Astrocyte of the hippocampus (primary cell): ENCODE measurements at regions not wholly inside any gene's neighbourhood (a gene's known extent, or its start where the extent isn't known, plus 50 kb on each side); places are given as distances from the start of the nearest gene placed in this dataset.
"Not testable (repeated sequence)": the region's sequence is repeated elsewhere in the genome, so short reads cannot be mapped to it uniquely, and the experiment has no call there.

ENCODE experiments used
- DNase-seq: peaks from one replicate; pipeline ENCODE4 v3.0.0; 2011; ENCODE audit warnings: low read depth, low spot score

- no peak for DNase-seq
Measured at GRCh38 chr1:96414598-96414997, 307.0 kb upstream of the PTBP2 start.

GRCh38 chr1:96416111-96416595, 305.4 kb upstream of the PTBP2 start:
- DNase-seq = peak; percentile 93

- peak; percentile 16 for DNase-seq
Measured at GRCh38 chr1:96416701-96417444, 304.7 kb upstream of the PTBP2 start.

GRCh38 chr1:96418969-96419368, 302.6 kb upstream of the PTBP2 start:
- no peak for DNase-seq

GRCh38 chr1:96424877-96425276, 296.7 kb upstream of the PTBP2 start:
- no peak for DNase-seq

GRCh38 chr1:96425382-96426129, 296.0 kb upstream of the PTBP2 start:
- no peak for DNase-seq

GRCh38 chr1:96427616-96428015, 294.0 kb upstream of the PTBP2 start:
- peak; percentile 15 for DNase-seq

GRCh38 chr1:96445302-96445701, 276.3 kb upstream of the PTBP2 start:
- peak; percentile 47 for DNase-seq

GRCh38 chr1:96464066-96464465, 257.5 kb upstream of the PTBP2 start:
- peak; percentile 12 for DNase-seq

GRCh38 chr1:96464522-96464921, 257.1 kb upstream of the PTBP2 start:
- DNase-seq = no peak

GRCh38 chr1:96464991-96465390, 256.6 kb upstream of the PTBP2 start:
- DNase-seq = no peak

- no peak for DNase-seq
Measured at GRCh38 chr1:96465441-96465840, 256.1 kb upstream of the PTBP2 start.

- no peak for DNase-seq
Measured at GRCh38 chr1:96466842-96467241, 254.7 kb upstream of the PTBP2 start.

- not testable (repeated sequence) for DNase-seq
Measured at GRCh38 chr1:96469726-96470125, 251.9 kb upstream of the PTBP2 start.

GRCh38 chr1:96472471-96472870, 249.1 kb upstream of the PTBP2 start:
- DNase-seq = peak; percentile 95

GRCh38 chr1:96473791-96474434, 247.7 kb upstream of the PTBP2 start:
- DNase-seq = peak; percentile 75

GRCh38 chr1:96474985-96475743, 246.4 kb upstream of the PTBP2 start:
- DNase-seq = no peak

- DNase-seq = no peak
Measured at GRCh38 chr1:96475903-96476302, 245.7 kb upstream of the PTBP2 start.

GRCh38 chr1:96478228-96478627, 243.4 kb upstream of the PTBP2 start:
- no peak for DNase-seq

- no peak for DNase-seq
Measured at GRCh38 chr1:96481409-96481808, 240.2 kb upstream of the PTBP2 start.

GRCh38 chr1:96482616-96483015, 239.0 kb upstream of the PTBP2 start:
- no peak for DNase-seq

GRCh38 chr1:96487394-96487793, 234.2 kb upstream of the PTBP2 start:
- peak; percentile 77 for DNase-seq
